Neural cell (in vitro differentiated cells): ENCODE measurements at regions not wholly inside any gene's neighbourhood (a gene's known extent, or its start where the extent isn't known, plus 50 kb on each side); places are given as distances from the start of the nearest gene placed in this dataset.

Source experiments
- H2AFZ ChIP-seq: fragments of 200-600, 300-800 bp; sonication (generic), shearing (Covaris generic); 2 replicates; pipeline ENCODE4 v1.6.0; 2014; ENCODE audit warnings: low read depth, mild to moderate bottlenecking, antibody characterized with exemption, low read length, moderate library complexity
- H3F3A ChIP-seq: fragments of 200-600 bp; shearing (Covaris generic); 2 replicates; pipeline ENCODE4 v1.6.1; 2016; ENCODE audit warnings: mild to moderate bottlenecking, moderate library complexity, mixed read lengths, antibody characterized with exemption, low read length; ENCODE audit not compliant: insufficient read depth, poor library complexity, severe bottlenecking
- H3K27ac ChIP-seq: fragments of 200-600, 300-800 bp; sonication (generic), shearing (Covaris generic); 2 replicates; pipeline ENCODE4 v1.5.1; 2014; ENCODE audit warnings: mild to moderate bottlenecking, low read length, moderate library complexity
- H3K27me3 ChIP-seq: fragments of 300-800, 200-600 bp; sonication (generic), shearing (Covaris generic); 2 replicates; pipeline ENCODE4 v1.6.0; 2014; ENCODE audit warnings: mild to moderate bottlenecking, low read depth, low read length, moderate library complexity; ENCODE audit not compliant: insufficient read depth
- H3K36me3 ChIP-seq: fragments of 300-800, 200-600 bp; sonication (generic), shearing (Covaris generic); 2 replicates; pipeline ENCODE4 v1.5.1; 2014; ENCODE audit warnings: mild to moderate bottlenecking, antibody characterized with exemption, low read length, moderate library complexity; ENCODE audit not compliant: insufficient read depth
- H3K4me2 ChIP-seq: fragments of 300-800, 200-600 bp; sonication (generic), shearing (Covaris generic); 2 replicates; pipeline ENCODE4 v1.6.0; 2014; ENCODE audit warnings: mild to moderate bottlenecking, low read length
- H3K4me3 ChIP-seq: fragments of 300-800, 200-600 bp; sonication (generic), shearing (Covaris generic); 2 replicates; pipeline ENCODE4 v1.5.1; 2014; ENCODE audit warnings: mild to moderate bottlenecking, low read length, moderate library complexity
- H3K79me2 ChIP-seq: fragments of 200-600 bp; shearing (Covaris generic); replicated peaks from 2 replicates; pipeline ENCODE4 v1.6.0; 2014; ENCODE audit warnings: mild to moderate bottlenecking, low read length, moderate library complexity; ENCODE audit not compliant: insufficient read depth
- H3K9ac ChIP-seq: fragments of 300-800, 200-600 bp; sonication (generic), shearing (Covaris generic); 2 replicates; pipeline ENCODE4 v1.6.1; 2016; ENCODE audit warnings: mild to moderate bottlenecking, low read length, mixed read lengths
- H3K9me2 ChIP-seq: fragments of 200-600 bp; shearing (Covaris generic); 2 replicates; pipeline ENCODE4 v1.6.1; 2016; ENCODE audit warnings: mild to moderate bottlenecking, low read length, mixed read lengths; ENCODE audit not compliant: insufficient read depth
- H3K9me3 ChIP-seq: fragments of 200-600, 300-800 bp; sonication (generic), shearing (Covaris generic); 2 replicates; pipeline ENCODE4 v1.6.1; 2016; ENCODE audit warnings: mild to moderate bottlenecking, mixed run types, low read length, moderate library complexity, mixed read lengths
- H4K20me1 ChIP-seq: fragments of 200-600 bp; shearing (Covaris generic); 2 replicates; pipeline ENCODE4 v1.6.1; 2016; ENCODE audit warnings: mild to moderate bottlenecking, mixed run types; ENCODE audit not compliant: insufficient read depth
- CTCF ChIP-seq: fragments of 450-650 bp; IDR thresholded peaks from 2 replicates; pipeline ENCODE4 v1.5.1; 2014; ENCODE audit warnings: antibody characterized with exemption, mild to moderate bottlenecking, moderate library complexity; ENCODE audit not compliant: poor library complexity, severe bottlenecking
- EP300 ChIP-seq: fragments of 450-650 bp; conservative IDR thresholded peaks from 2 replicates; pipeline ENCODE4 v1.6.1; 2014; ENCODE audit warnings: antibody characterized with exemption, mild to moderate bottlenecking, moderate library complexity; ENCODE audit not compliant: poor library complexity, severe bottlenecking
- EZH2 ChIP-seq: fragments of 200-600, 300-800 bp; shearing (Covaris generic), sonication (generic); IDR thresholded peaks from 2 replicates; pipeline ENCODE4 v1.6.1; 2014; ENCODE audit warnings: antibody characterized with exemption, low read length, borderline replicate concordance, mild to moderate bottlenecking; ENCODE audit not compliant: insufficient read depth, poor library complexity, severe bottlenecking
- MXI1 ChIP-seq: fragments of 450-650 bp; conservative IDR thresholded peaks from 2 replicates; pipeline ENCODE4 v1.6.1; 2014; ENCODE audit warnings: antibody characterized with exemption, mild to moderate bottlenecking; ENCODE audit not compliant: poor library complexity, severe bottlenecking
- POLR2AphosphoS5 ChIP-seq: IDR thresholded peaks from 2 replicates; pipeline ENCODE4 v1.6.1; 2012
- RAD21 ChIP-seq: fragments of 450-650 bp; conservative IDR thresholded peaks from 2 replicates; pipeline ENCODE4 v1.6.1; 2014; ENCODE audit warnings: antibody characterized with exemption, mild to moderate bottlenecking, moderate library complexity
- REST ChIP-seq: IDR thresholded peaks from 2 replicates; pipeline ENCODE4 v1.6.1; 2012; ENCODE audit warnings: borderline replicate concordance
- SMC3 ChIP-seq: fragments of 450-650 bp; conservative IDR thresholded peaks from 2 replicates; pipeline ENCODE4 v1.6.1; 2014; ENCODE audit warnings: antibody characterized with exemption, mild to moderate bottlenecking, moderate library complexity; ENCODE audit not compliant: poor library complexity
- TAF1 ChIP-seq: IDR thresholded peaks from 2 replicates; pipeline ENCODE4 v1.6.1; 2012; ENCODE audit warnings: low read depth

GRCh38 chr9:107862881-107863280, 373.3 kb upstream of the KLF4 start:
- H3K27me3 ChIP-seq: no peaks in the 10 kb centered on the region
- H2AFZ ChIP-seq: no peak overlapping the region
- no peak for TF ChIP-seq RAD21
- no peak for TF ChIP-seq REST
- no peak for TF ChIP-seq EP300
- TF ChIP-seq SMC3: no peak
- no peak for TF ChIP-seq MXI1
- H3K27ac ChIP-seq: no peak overlapping the region
- no peak overlapping the region for H3K4me2 ChIP-seq
- no peak overlapping the region for H3K4me3 ChIP-seq
- H3K9me2 ChIP-seq: no peaks in the 10 kb centered on the region
- no peaks in the 10 kb centered on the region for H4K20me1 ChIP-seq
- H3F3A ChIP-seq: no peaks in the 10 kb centered on the region
- H3K79me2 ChIP-seq: no peaks in the 10 kb centered on the region
- no peaks in the 10 kb centered on the region for H3K36me3 ChIP-seq
- no peak overlapping the region for H3K9ac ChIP-seq
- no peaks in the 10 kb centered on the region for H3K9me3 ChIP-seq

GRCh38 chr9:107862323-107862722, 372.8 kb upstream of the KLF4 start:
- no peaks in the 10 kb centered on the region for H3F3A ChIP-seq
- no peaks in the 10 kb centered on the region for H3K27me3 ChIP-seq
- no peak for TF ChIP-seq POLR2AphosphoS5
- TF ChIP-seq EZH2: no peak
- TF ChIP-seq EP300: no peak
- TF ChIP-seq MXI1: no peak
- TF ChIP-seq REST: no peak
- TF ChIP-seq CTCF: no peak
- no peak for TF ChIP-seq SMC3
- TF ChIP-seq RAD21: no peak
- TF ChIP-seq TAF1: no peak

More at GRCh38 chr9:107862323-107862722, 372.8 kb upstream of the KLF4 start:
- H3K9me2 ChIP-seq: no peaks in the 10 kb centered on the region
- H4K20me1 ChIP-seq: no peaks in the 10 kb centered on the region
- no peaks in the 10 kb centered on the region for H3K9me3 ChIP-seq
- H3K36me3 ChIP-seq: no peaks in the 10 kb centered on the region
- H3K4me2 ChIP-seq: no peak overlapping the region
- H3K79me2 ChIP-seq: no peaks in the 10 kb centered on the region
- H3K27ac ChIP-seq: no peak overlapping the region
- no peak overlapping the region for H2AFZ ChIP-seq
- no peak overlapping the region for H3K9ac ChIP-seq
- H3K4me3 ChIP-seq: no peak overlapping the region
